Neural cell (in vitro differentiated cells): ENCODE measurements at regions not wholly inside any gene's neighbourhood (a gene's known extent, or its start where the extent isn't known, plus 50 kb on each side); places are given as distances from the start of the nearest gene placed in this dataset.

ENCODE experiments used
- H2AFZ ChIP-seq: fragments of 200-600, 300-800 bp; sonication (generic), shearing (Covaris generic); 2 replicates; pipeline ENCODE4 v1.6.0; 2014; ENCODE audit warnings: low read depth, mild to moderate bottlenecking, antibody characterized with exemption, low read length, moderate library complexity
- H3F3A ChIP-seq: fragments of 200-600 bp; shearing (Covaris generic); 2 replicates; pipeline ENCODE4 v1.6.1; 2016; ENCODE audit warnings: mild to moderate bottlenecking, moderate library complexity, mixed read lengths, antibody characterized with exemption, low read length; ENCODE audit not compliant: insufficient read depth, poor library complexity, severe bottlenecking
- H3K27ac ChIP-seq: fragments of 200-600, 300-800 bp; sonication (generic), shearing (Covaris generic); 2 replicates; pipeline ENCODE4 v1.5.1; 2014; ENCODE audit warnings: mild to moderate bottlenecking, low read length, moderate library complexity
- H3K27me3 ChIP-seq: fragments of 300-800, 200-600 bp; sonication (generic), shearing (Covaris generic); 2 replicates; pipeline ENCODE4 v1.6.0; 2014; ENCODE audit warnings: mild to moderate bottlenecking, low read depth, low read length, moderate library complexity; ENCODE audit not compliant: insufficient read depth
- H3K36me3 ChIP-seq: fragments of 300-800, 200-600 bp; sonication (generic), shearing (Covaris generic); 2 replicates; pipeline ENCODE4 v1.5.1; 2014; ENCODE audit warnings: mild to moderate bottlenecking, antibody characterized with exemption, low read length, moderate library complexity; ENCODE audit not compliant: insufficient read depth
- H3K4me2 ChIP-seq: fragments of 300-800, 200-600 bp; sonication (generic), shearing (Covaris generic); 2 replicates; pipeline ENCODE4 v1.6.0; 2014; ENCODE audit warnings: mild to moderate bottlenecking, low read length
- H3K4me3 ChIP-seq: fragments of 300-800, 200-600 bp; sonication (generic), shearing (Covaris generic); 2 replicates; pipeline ENCODE4 v1.5.1; 2014; ENCODE audit warnings: mild to moderate bottlenecking, low read length, moderate library complexity
- H3K79me2 ChIP-seq: fragments of 200-600 bp; shearing (Covaris generic); replicated peaks from 2 replicates; pipeline ENCODE4 v1.6.0; 2014; ENCODE audit warnings: mild to moderate bottlenecking, low read length, moderate library complexity; ENCODE audit not compliant: insufficient read depth
- H3K9ac ChIP-seq: fragments of 300-800, 200-600 bp; sonication (generic), shearing (Covaris generic); 2 replicates; pipeline ENCODE4 v1.6.1; 2016; ENCODE audit warnings: mild to moderate bottlenecking, low read length, mixed read lengths
- H3K9me2 ChIP-seq: fragments of 200-600 bp; shearing (Covaris generic); 2 replicates; pipeline ENCODE4 v1.6.1; 2016; ENCODE audit warnings: mild to moderate bottlenecking, low read length, mixed read lengths; ENCODE audit not compliant: insufficient read depth
- H3K9me3 ChIP-seq: fragments of 200-600, 300-800 bp; sonication (generic), shearing (Covaris generic); 2 replicates; pipeline ENCODE4 v1.6.1; 2016; ENCODE audit warnings: mild to moderate bottlenecking, mixed run types, low read length, moderate library complexity, mixed read lengths
- H4K20me1 ChIP-seq: fragments of 200-600 bp; shearing (Covaris generic); 2 replicates; pipeline ENCODE4 v1.6.1; 2016; ENCODE audit warnings: mild to moderate bottlenecking, mixed run types; ENCODE audit not compliant: insufficient read depth
- EP300 ChIP-seq: fragments of 450-650 bp; conservative IDR thresholded peaks from 2 replicates; pipeline ENCODE4 v1.6.1; 2014; ENCODE audit warnings: antibody characterized with exemption, mild to moderate bottlenecking, moderate library complexity; ENCODE audit not compliant: poor library complexity, severe bottlenecking
- EZH2 ChIP-seq: fragments of 200-600, 300-800 bp; shearing (Covaris generic), sonication (generic); IDR thresholded peaks from 2 replicates; pipeline ENCODE4 v1.6.1; 2014; ENCODE audit warnings: antibody characterized with exemption, low read length, borderline replicate concordance, mild to moderate bottlenecking; ENCODE audit not compliant: insufficient read depth, poor library complexity, severe bottlenecking
- MXI1 ChIP-seq: fragments of 450-650 bp; conservative IDR thresholded peaks from 2 replicates; pipeline ENCODE4 v1.6.1; 2014; ENCODE audit warnings: antibody characterized with exemption, mild to moderate bottlenecking; ENCODE audit not compliant: poor library complexity, severe bottlenecking
- POLR2AphosphoS5 ChIP-seq: IDR thresholded peaks from 2 replicates; pipeline ENCODE4 v1.6.1; 2012
- RAD21 ChIP-seq: fragments of 450-650 bp; conservative IDR thresholded peaks from 2 replicates; pipeline ENCODE4 v1.6.1; 2014; ENCODE audit warnings: antibody characterized with exemption, mild to moderate bottlenecking, moderate library complexity
- REST ChIP-seq: IDR thresholded peaks from 2 replicates; pipeline ENCODE4 v1.6.1; 2012; ENCODE audit warnings: borderline replicate concordance
- SMC3 ChIP-seq: fragments of 450-650 bp; conservative IDR thresholded peaks from 2 replicates; pipeline ENCODE4 v1.6.1; 2014; ENCODE audit warnings: antibody characterized with exemption, mild to moderate bottlenecking, moderate library complexity; ENCODE audit not compliant: poor library complexity
- TAF1 ChIP-seq: IDR thresholded peaks from 2 replicates; pipeline ENCODE4 v1.6.1; 2012; ENCODE audit warnings: low read depth
- TF ChIP-seq, protein P1 (sequence below): fragments of 450-650 bp; IDR thresholded peaks from 2 replicates; pipeline ENCODE4 v1.5.1; 2014; ENCODE audit warnings: antibody characterized with exemption, mild to moderate bottlenecking, moderate library complexity; ENCODE audit not compliant: poor library complexity, severe bottlenecking

DNA sequence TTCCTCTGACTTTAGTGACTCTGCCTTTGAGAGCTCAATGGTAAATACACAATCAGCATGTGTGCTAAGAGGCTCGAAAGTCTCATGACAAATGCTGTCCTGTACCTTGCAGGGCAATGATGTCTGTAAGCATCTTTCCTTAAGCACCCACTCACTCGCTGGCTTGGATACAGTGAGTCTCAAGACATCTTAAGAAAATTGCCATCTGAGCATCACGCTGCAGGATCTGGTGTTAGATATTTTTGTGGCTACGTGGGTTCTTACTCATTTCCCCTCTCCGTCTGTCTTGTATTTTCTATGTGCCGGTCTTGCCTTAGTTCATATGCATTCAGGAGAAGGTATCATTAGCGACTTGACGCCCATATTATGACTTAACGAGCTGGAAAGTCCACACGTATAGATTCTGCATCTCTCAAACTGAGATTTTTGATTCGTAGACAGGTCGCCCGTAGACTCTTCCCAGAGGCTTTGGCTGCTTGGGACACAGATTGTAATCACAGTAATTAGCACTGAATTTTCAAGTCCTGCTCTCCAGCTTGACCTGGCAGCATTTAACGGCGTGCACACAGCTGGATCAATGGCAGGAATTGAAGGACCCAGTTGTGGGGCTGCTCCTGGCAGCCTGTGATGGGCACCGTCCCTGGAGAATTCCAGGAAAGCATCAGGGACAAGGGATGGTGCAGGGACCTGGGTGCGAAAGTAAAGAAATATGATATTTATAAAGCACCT, 231.2 kb downstream of the ZIC5 start:
- H3K27ac ChIP-seq, result no peak overlapping the region
- no peaks in the 10 kb centered on the region for H4K20me1 ChIP-seq
- H3K9me3 ChIP-seq, result no peaks in the 10 kb centered on the region
- no peak overlapping the region for H3K4me2 ChIP-seq
- H3F3A ChIP-seq, result no peaks in the 10 kb centered on the region
- no peaks in the 10 kb centered on the region for H3K79me2 ChIP-seq
- no peak for TF ChIP-seq MXI1
- TF ChIP-seq REST, result no peak
- no peak for TF ChIP-seq EP300
- TF ChIP-seq SMC3, result no peak
- no peak for TF ChIP-seq POLR2AphosphoS5
- TF ChIP-seq EZH2, result no peak
- no peak for TF ChIP-seq RAD21
- TF ChIP-seq TAF1, result no peak
- TF ChIP-seq, protein P1, sequence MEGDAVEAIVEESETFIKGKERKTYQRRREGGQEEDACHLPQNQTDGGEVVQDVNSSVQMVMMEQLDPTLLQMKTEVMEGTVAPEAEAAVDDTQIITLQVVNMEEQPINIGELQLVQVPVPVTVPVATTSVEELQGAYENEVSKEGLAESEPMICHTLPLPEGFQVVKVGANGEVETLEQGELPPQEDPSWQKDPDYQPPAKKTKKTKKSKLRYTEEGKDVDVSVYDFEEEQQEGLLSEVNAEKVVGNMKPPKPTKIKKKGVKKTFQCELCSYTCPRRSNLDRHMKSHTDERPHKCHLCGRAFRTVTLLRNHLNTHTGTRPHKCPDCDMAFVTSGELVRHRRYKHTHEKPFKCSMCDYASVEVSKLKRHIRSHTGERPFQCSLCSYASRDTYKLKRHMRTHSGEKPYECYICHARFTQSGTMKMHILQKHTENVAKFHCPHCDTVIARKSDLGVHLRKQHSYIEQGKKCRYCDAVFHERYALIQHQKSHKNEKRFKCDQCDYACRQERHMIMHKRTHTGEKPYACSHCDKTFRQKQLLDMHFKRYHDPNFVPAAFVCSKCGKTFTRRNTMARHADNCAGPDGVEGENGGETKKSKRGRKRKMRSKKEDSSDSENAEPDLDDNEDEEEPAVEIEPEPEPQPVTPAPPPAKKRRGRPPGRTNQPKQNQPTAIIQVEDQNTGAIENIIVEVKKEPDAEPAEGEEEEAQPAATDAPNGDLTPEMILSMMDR, result no peak
- H3K4me3 ChIP-seq, result no peak overlapping the region
- no peaks in the 10 kb centered on the region for H3K9me2 ChIP-seq
- no peaks in the 10 kb centered on the region for H3K36me3 ChIP-seq
- H3K9ac ChIP-seq, result no peak overlapping the region
- no peaks in the 10 kb centered on the region for H3K27me3 ChIP-seq
- no peak overlapping the region for H2AFZ ChIP-seq

- Histone ChIP-seq H3K4me2 (no peak overlapping the region), H3K9me3 (no peaks in the 10 kb centered on the region), H3K9me2 (no peaks in the 10 kb centered on the region), H3K27me3 (no peaks in the 10 kb centered on the region), H3K27ac (no peak overlapping the region), H3K4me3 (no peak overlapping the region), H3K79me2 (no peaks in the 10 kb centered on the region), H3K9ac (no peak overlapping the region), H2AFZ (no peak overlapping the region), H4K20me1 (no peaks in the 10 kb centered on the region), H3F3A (no peaks in the 10 kb centered on the region), H3K36me3 (no peaks in the 10 kb centered on the region)
- TF ChIP-seq, protein P1, result no peak
- no peak for TF ChIP-seq REST
- TF ChIP-seq TAF1, result no peak
- no peak for TF ChIP-seq EZH2
- no peak for TF ChIP-seq MXI1
- no peak for TF ChIP-seq SMC3
- TF ChIP-seq EP300, result no peak
- no peak for TF ChIP-seq POLR2AphosphoS5
- no peak for TF ChIP-seq RAD21
Measured at GRCh38 chr13:99738626-99739025, 232.9 kb downstream of the ZIC5 start.
